ENCODE measurements at regions not wholly inside any gene's neighbourhood (a gene's known extent, or its start where the extent isn't known, plus 50 kb on each side); places are given as distances from the start of the nearest gene placed in this dataset.
"Not testable (repeated sequence)": the region's sequence is repeated elsewhere in the genome, so short reads cannot be mapped to it uniquely, and the experiment has no call there.

DNA sequence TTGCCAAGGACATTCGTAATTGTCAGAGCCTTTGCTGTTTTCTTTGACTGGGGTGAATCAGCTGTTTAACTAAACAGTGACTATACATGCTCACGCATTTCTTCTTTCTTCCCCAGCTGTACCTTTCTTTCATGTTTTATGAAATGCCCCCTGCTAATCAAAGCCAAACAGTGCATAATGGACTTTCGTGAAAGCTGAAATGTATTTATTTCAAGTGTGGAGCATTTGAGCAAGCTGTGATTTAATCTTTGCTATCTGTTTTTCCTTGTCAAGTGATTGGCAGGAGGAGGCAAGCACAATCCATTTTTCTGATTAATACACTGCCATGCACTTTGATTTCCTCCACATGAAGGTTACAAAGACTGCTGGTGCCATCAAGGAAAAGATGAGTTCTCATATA, 831.7 kb upstream of the SPRY2 start:
- TF ChIP-seq, protein P1, sequence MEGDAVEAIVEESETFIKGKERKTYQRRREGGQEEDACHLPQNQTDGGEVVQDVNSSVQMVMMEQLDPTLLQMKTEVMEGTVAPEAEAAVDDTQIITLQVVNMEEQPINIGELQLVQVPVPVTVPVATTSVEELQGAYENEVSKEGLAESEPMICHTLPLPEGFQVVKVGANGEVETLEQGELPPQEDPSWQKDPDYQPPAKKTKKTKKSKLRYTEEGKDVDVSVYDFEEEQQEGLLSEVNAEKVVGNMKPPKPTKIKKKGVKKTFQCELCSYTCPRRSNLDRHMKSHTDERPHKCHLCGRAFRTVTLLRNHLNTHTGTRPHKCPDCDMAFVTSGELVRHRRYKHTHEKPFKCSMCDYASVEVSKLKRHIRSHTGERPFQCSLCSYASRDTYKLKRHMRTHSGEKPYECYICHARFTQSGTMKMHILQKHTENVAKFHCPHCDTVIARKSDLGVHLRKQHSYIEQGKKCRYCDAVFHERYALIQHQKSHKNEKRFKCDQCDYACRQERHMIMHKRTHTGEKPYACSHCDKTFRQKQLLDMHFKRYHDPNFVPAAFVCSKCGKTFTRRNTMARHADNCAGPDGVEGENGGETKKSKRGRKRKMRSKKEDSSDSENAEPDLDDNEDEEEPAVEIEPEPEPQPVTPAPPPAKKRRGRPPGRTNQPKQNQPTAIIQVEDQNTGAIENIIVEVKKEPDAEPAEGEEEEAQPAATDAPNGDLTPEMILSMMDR (IDR thresholded peaks at IDR 0.05) = no peak
- Histone ChIP-seq H3K27ac (no peak overlapping the region), H3K9me3 (no peaks in the 10 kb centered on the region), H3K4me3 (no peak overlapping the region), H3K27me3 (no peaks in the 10 kb centered on the region), H3K4me1 (no peaks in the 10 kb centered on the region), H3K36me3 (no peaks in the 10 kb centered on the region)
- ATAC-seq = no peak
- intact Hi-C loops (cut with DNase I) = no loop called here
- DNase-seq = no peak
- WGBS, 2 donors = 61 to 62% methylated on average over 3 of the region's 3 CpGs
- FAIRE-seq = no peak

DNA sequence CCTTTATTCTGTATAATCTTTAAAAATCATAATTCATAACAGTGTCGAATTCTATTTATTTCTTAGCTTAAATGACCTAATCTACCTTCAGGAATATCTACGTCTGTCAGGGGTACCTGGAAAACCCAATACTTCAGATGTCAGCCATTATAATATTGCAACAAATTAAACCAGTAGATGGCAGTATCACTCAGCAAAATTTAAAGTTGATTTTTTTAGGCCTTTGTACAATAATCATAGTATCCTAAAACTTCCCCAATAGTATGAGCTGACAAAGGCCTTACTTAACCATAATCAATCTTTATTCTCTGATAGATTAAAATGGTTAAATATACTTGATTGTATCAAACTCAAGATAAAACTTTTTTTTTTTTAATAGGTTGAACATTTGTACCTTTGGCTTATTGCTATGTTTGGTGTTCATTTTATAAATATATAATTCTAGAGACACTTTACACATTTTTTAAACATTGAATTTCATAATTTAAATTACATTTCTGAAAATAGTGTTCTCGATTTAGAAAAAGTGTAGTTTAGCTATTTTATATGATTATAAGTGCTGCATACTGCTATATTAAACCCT, 830.2 kb upstream of the SPRY2 start:
- intact Hi-C loops (cut with DNase I) = no loop called here
- Histone ChIP-seq H3K4me1 (no peaks in the 10 kb centered on the region), H3K27me3 (no peaks in the 10 kb centered on the region), H3K9me3 (no peaks in the 10 kb centered on the region), H3K36me3 (no peaks in the 10 kb centered on the region), H3K27ac (no peak overlapping the region), H3K4me3 (no peak overlapping the region)
- TF ChIP-seq, protein P1 (IDR thresholded peaks at IDR 0.05) = peak; percentile 26 to 56 (median 48)
- 13 to 18% methylated on average over 3 of the region's 3 CpGs for WGBS, 2 donors
- ATAC-seq (peak in 3 of 4 donors; percentile 57 to 75 (median 72)), FAIRE-seq (peak; percentile 95), DNase-seq (no peak)

DNA sequence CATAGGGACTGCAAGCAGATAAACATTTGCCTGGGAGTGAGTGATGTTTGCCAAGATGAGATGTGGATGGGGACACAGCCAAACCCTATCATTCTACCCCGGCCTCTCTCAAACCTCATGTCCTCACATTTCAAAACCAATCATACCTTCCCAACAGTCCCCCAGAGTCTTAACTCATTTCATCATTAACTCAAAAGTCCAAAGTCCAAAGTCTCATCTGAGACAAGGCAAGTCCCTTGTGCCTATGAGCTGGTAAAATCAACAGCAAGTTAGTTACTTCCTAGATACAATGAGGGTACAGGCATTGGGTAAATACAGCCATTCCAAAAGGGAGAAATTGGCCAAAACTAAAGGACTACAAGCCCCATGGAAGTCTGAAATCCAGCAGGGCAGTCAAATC, 822.9 kb upstream of the SPRY2 start:
- ATAC-seq; H3K36me3 ChIP-seq; intact Hi-C loops (cut with DNase I); H3K4me3 ChIP-seq; H3K9me3 ChIP-seq; H3K27me3 ChIP-seq; H3K4me1 ChIP-seq; DNase-seq; H3K27ac ChIP-seq; FAIRE-seq: not testable (repeated sequence)
- 17 to 28% methylated on average over 1 of the region's 1 CpG for WGBS, 2 donors

DNA sequence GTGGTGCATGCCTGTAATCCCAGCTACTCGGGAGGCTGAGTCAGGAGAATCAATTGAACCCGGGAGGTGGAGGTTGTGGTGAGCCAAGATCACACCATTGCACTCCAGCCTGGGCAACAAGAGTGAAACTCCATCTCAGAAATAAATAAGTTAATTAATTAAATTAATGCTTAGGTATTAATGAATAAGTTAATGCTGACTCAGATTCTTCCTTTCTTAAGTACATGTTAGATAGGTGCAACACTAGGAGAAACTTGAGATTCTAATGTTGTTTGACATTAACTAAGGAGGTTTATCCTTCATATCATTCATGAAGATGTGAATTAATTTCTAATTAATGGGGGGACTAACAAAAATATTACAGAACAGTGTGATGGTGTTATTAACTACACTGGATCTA, 812.6 kb upstream of the SPRY2 start:
- Histone ChIP-seq H3K27ac (no peak overlapping the region), H3K27me3 (no peaks in the 10 kb centered on the region), H3K36me3 (no peaks in the 10 kb centered on the region), H3K4me1 (no peaks in the 10 kb centered on the region), H3K9me3 (no peaks in the 10 kb centered on the region), H3K4me3 (no peak overlapping the region)
- intact Hi-C loops (cut with DNase I) = no loop called here
- WGBS, 2 donors = 88 to 91% methylated on average over 2 of the region's 2 CpGs
- TF ChIP-seq, protein P1 (IDR thresholded peaks at IDR 0.05) = no peak
- ATAC-seq = no peak
- DNase-seq = no peak
- FAIRE-seq = no peak

DNA sequence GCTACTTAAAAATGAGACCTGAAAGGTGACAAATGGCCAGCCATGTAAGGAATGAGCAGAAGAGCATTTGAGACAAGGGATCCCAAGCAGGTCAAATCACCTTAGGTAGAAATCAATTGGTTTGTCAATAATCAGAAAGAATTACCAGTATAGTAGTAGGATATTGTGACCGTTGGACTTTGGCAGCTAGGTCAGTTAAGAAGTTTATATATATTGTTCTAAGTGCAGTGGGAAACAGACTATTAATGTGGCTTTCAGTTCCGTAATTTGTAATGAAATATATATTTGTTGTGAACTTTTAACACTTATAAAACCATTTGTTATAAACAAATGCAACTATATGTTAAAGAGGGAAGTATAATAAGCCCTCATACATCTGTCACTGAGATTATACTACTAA, 807.9 kb upstream of the SPRY2 start:
- no peak for DNase-seq
- TF ChIP-seq, protein P1 (IDR thresholded peaks at IDR 0.05) = no peak
- intact Hi-C loops (cut with DNase I) = no loop called here

DNA sequence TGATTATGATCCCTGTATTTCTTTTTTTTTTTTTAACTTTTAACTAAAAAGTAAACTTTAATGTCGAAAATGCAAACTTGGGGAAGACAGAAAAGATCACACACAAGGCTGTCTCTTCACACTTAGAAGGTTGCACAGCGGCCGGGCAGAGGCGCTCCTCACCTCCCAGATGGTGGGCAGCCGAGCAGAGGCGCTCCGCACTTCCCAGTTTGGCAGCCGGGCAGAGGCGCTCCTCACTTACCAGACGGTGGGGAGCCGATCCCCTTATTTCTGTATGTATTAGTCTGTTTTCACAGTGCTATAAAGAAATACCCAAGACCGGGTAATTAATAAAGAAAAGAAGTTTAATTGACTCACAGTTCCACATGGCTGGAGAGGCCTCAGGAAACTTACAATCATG, 805.6 kb upstream of the SPRY2 start:
- H3K27ac ChIP-seq; H3K27me3 ChIP-seq; ATAC-seq; FAIRE-seq; H3K4me1 ChIP-seq; intact Hi-C loops (cut with DNase I); H3K36me3 ChIP-seq; H3K9me3 ChIP-seq; H3K4me3 ChIP-seq: not testable (repeated sequence)
- DNase-seq = peak in 1 of 6 donors; percentile 18
- 86 to 88% methylated on average over 12 of the region's 12 CpGs for WGBS, 2 donors

More for the DNA sequence above, 807.9 kb upstream of the SPRY2 start:
- Histone ChIP-seq H3K27ac (no peak overlapping the region), H3K4me1 (no peaks in the 10 kb centered on the region), H3K4me3 (no peak overlapping the region), H3K27me3 (no peaks in the 10 kb centered on the region), H3K36me3 (no peaks in the 10 kb centered on the region), H3K9me3 (no peaks in the 10 kb centered on the region)
- WGBS, 2 donors = 61 to 65% methylated on average over 2 of the region's 2 CpGs
- ATAC-seq = no peak
- no peak for FAIRE-seq

Measured in pancreas (tissue), 10 donors.